CD4-positive, CD25-positive, alpha-beta regulatory T cell (primary cell): ENCODE measurements at regions not wholly inside any gene's neighbourhood (a gene's known extent, or its start where the extent isn't known, plus 50 kb on each side); places are given as distances from the start of the nearest gene placed in this dataset.

Source experiments
- ATAC-seq, 2 donors: fragments of 150-1000 bp; cut with Tn5 transposase; one replicate each; pipeline ENCODE4 v1.10.0; 2021; ENCODE audit warnings: low read depth in 2 of 2, moderate number of reproducible peaks in 2 of 2, moderate library complexity in 1 of 2
- DNase-seq, 3 donors: peaks; one replicate each; pipeline versions ENCODE4 v3.0.0 to v3.0.0-alpha.2; 2012 to 2022; ENCODE audit warnings: mixed read lengths in 1 of 3
- H3K27ac ChIP-seq: one replicate; pipeline ENCODE4 v1.7.0; 2013; ENCODE audit warnings: mild to moderate bottlenecking, low read length; ENCODE audit not compliant: insufficient read depth, poor library complexity, severe bottlenecking
- H3K27me3 ChIP-seq: one replicate; pipeline ENCODE4 v1.7.0; 2013; ENCODE audit warnings: low read length; ENCODE audit not compliant: control insufficient read depth, insufficient read depth
- H3K36me3 ChIP-seq: one replicate; pipeline ENCODE4 v1.7.0; 2013; ENCODE audit warnings: mild to moderate bottlenecking, low read length, moderate library complexity; ENCODE audit not compliant: control insufficient read depth, insufficient read depth
- H3K4me1 ChIP-seq: 2 replicates; pipeline ENCODE4 v1.7.0; 2013; ENCODE audit warnings: mild to moderate bottlenecking, low read length; ENCODE audit not compliant: insufficient read depth, control insufficient read depth, poor library complexity, severe bottlenecking
- H3K4me3 ChIP-seq: one replicate; pipeline ENCODE4 v1.7.0; 2013; ENCODE audit warnings: low read depth, mild to moderate bottlenecking, low read length, moderate library complexity
- H3K9me3 ChIP-seq, 2 experiments: 1 replicate in 1 of 2; 2 replicates in 1 of 2; pipeline ENCODE4 v1.7.0; 2013; ENCODE audit warnings: low read length in 2 of 2, mild to moderate bottlenecking in 1 of 2, moderate library complexity in 1 of 2; ENCODE audit not compliant: control insufficient read depth in 2 of 2
- H3K27ac Mint-ChIP-seq, 3 donors: one replicate each; pipeline ENCODE4 v1.8.0; 2020 to 2022; ENCODE audit warnings: mild to moderate bottlenecking in 3 of 3, mixed read lengths in 3 of 3, moderate library complexity in 2 of 3
- H3K27me3 Mint-ChIP-seq: one replicate; pipeline ENCODE4 v1.8.0; 2022; ENCODE audit warnings: mild to moderate bottlenecking, mixed read lengths
- H3K36me3 Mint-ChIP-seq: one replicate; pipeline ENCODE4 v1.8.0; 2020; ENCODE audit warnings: mixed read lengths
- H3K4me1 Mint-ChIP-seq, 4 donors: one replicate each; pipeline ENCODE4 v1.8.0; 2020 to 2022; ENCODE audit warnings: mixed read lengths in 4 of 4, mild to moderate bottlenecking in 1 of 4
- H3K4me3 Mint-ChIP-seq, 4 donors: one replicate each; pipeline ENCODE4 v1.8.0; 2020 to 2022; ENCODE audit warnings: mild to moderate bottlenecking in 4 of 4, mixed read lengths in 4 of 4, moderate library complexity in 3 of 4
- H3K9me3 Mint-ChIP-seq, 7 donors: one replicate each; pipeline ENCODE4 v1.8.0; 2020 to 2022; ENCODE audit warnings: mixed read lengths in 7 of 7, mild to moderate bottlenecking in 3 of 7, moderate library complexity in 2 of 7

GRCh38 chr9:69971643-69972449 lies 71.8 kb upstream of the MAMDC2 start:
- H3K27me3 ChIP-seq, result no peaks in the 10 kb centered on the region
- H3K9me3 ChIP-seq, result no peaks in the 10 kb centered on the region
- H3K27ac ChIP-seq, result no peak overlapping the region
- Mint-ChIP-seq H3K36me3 (no peaks in the 10 kb centered on the region), H3K4me1 (no peaks in the 10 kb centered on the region), H3K9me3 (peaks cover 0 to 2% (median 0%) of the 10 kb centered on the region in 7 donors), H3K27ac (no peak overlapping the region), H3K27me3 (peaks cover 10% of the 10 kb centered on the region), H3K4me3 (no peak overlapping the region)
- H3K36me3 ChIP-seq, result no peaks in the 10 kb centered on the region
- H3K4me1 ChIP-seq, result no peaks in the 10 kb centered on the region
- peak; percentile 2 to 39 (median 14) for DNase-seq
- peak in 1 of 2 donors; percentile 22 for ATAC-seq
- no peak overlapping the region for H3K4me3 ChIP-seq

- H3K4me3 ChIP-seq, result no peak overlapping the region
- no peaks in the 10 kb centered on the region for H3K36me3 Mint-ChIP-seq
These were observed 68.0 kb upstream of the MAMDC2 start for GRCh38 chr9:69975681-69976080.

GRCh38 chr9:69976152-69976551 lies 67.5 kb upstream of the MAMDC2 start:
- H3K9me3 Mint-ChIP-seq, result peaks cover 0 to 2% (median 0%) of the 10 kb centered on the region in 7 donors
- Histone ChIP-seq H3K27ac (no peak overlapping the region), H3K4me1 (no peaks in the 10 kb centered on the region), H3K9me3 (no peaks in the 10 kb centered on the region), H3K36me3 (no peaks in the 10 kb centered on the region), H3K4me3 (no peak overlapping the region), H3K27me3 (no peaks in the 10 kb centered on the region)
- H3K36me3 Mint-ChIP-seq, result no peaks in the 10 kb centered on the region
- DNase-seq (no peak), ATAC-seq (no peak)
- H3K4me1 Mint-ChIP-seq, result no peaks in the 10 kb centered on the region
- peaks cover 9% of the 10 kb centered on the region for H3K27me3 Mint-ChIP-seq
- H3K27ac Mint-ChIP-seq, result no peak overlapping the region
- no peak overlapping the region for H3K4me3 Mint-ChIP-seq

More at GRCh38 chr9:69975681-69976080, 68.0 kb upstream of the MAMDC2 start:
- H3K36me3 ChIP-seq, result no peaks in the 10 kb centered on the region
- Mint-ChIP-seq H3K4me1 (no peaks in the 10 kb centered on the region), H3K4me3 (no peak overlapping the region), H3K27ac (no peak overlapping the region), H3K27me3 (peaks cover 7% of the 10 kb centered on the region), H3K9me3 (peaks cover 0 to 2% (median 0%) of the 10 kb centered on the region in 7 donors)
- no peak overlapping the region for H3K27ac ChIP-seq
- H3K27me3 ChIP-seq, result no peaks in the 10 kb centered on the region
- no peaks in the 10 kb centered on the region for H3K4me1 ChIP-seq
- no peak for DNase-seq
- ATAC-seq, result no peak
- no peaks in the 10 kb centered on the region for H3K9me3 ChIP-seq

GRCh38 chr9:69980041-69980440 lies 63.6 kb upstream of the MAMDC2 start:
- Histone ChIP-seq H3K4me3 (no peak overlapping the region), H3K4me1 (no peaks in the 10 kb centered on the region), H3K27ac (no peak overlapping the region), H3K9me3 (no peaks in the 10 kb centered on the region), H3K36me3 (no peaks in the 10 kb centered on the region), H3K27me3 (peaks cover 3% of the 10 kb centered on the region)
- Mint-ChIP-seq H3K4me3 (no peak overlapping the region), H3K36me3 (no peaks in the 10 kb centered on the region), H3K27me3 (peaks cover 12% of the 10 kb centered on the region), H3K9me3 (peaks cover 0 to 3% (median 0%) of the 10 kb centered on the region in 7 donors), H3K27ac (no peak overlapping the region), H3K4me1 (no peaks in the 10 kb centered on the region)
- no peak for ATAC-seq
- no peak for DNase-seq

GRCh38 chr9:69980591-69980990 lies 63.1 kb upstream of the MAMDC2 start:
- H3K27me3 Mint-ChIP-seq, result peaks cover 12% of the 10 kb centered on the region
- H3K27ac ChIP-seq, result no peak overlapping the region
- H3K27ac Mint-ChIP-seq, result no peak overlapping the region
- peaks cover 3% of the 10 kb centered on the region for H3K27me3 ChIP-seq
- peaks cover 0 to 3% (median 0%) of the 10 kb centered on the region in 7 donors for H3K9me3 Mint-ChIP-seq
- H3K36me3 Mint-ChIP-seq, result no peaks in the 10 kb centered on the region
- ATAC-seq (no peak), DNase-seq (no peak)
- no peaks in the 10 kb centered on the region for H3K4me1 Mint-ChIP-seq
- H3K9me3 ChIP-seq, result no peaks in the 10 kb centered on the region
- no peak overlapping the region for H3K4me3 Mint-ChIP-seq
- H3K36me3 ChIP-seq, result no peaks in the 10 kb centered on the region
- H3K4me1 ChIP-seq, result no peaks in the 10 kb centered on the region
- H3K4me3 ChIP-seq, result no peak overlapping the region

- ATAC-seq, result no peak
- Mint-ChIP-seq H3K4me3 (no peak overlapping the region), H3K9me3 (peaks cover 0 to 3% (median 0%) of the 10 kb centered on the region in 7 donors), H3K4me1 (no peaks in the 10 kb centered on the region), H3K27ac (no peak overlapping the region), H3K36me3 (no peaks in the 10 kb centered on the region), H3K27me3 (peaks cover 12% of the 10 kb centered on the region)
- Histone ChIP-seq H3K4me1 (no peaks in the 10 kb centered on the region), H3K9me3 (no peaks in the 10 kb centered on the region), H3K4me3 (no peak overlapping the region), H3K36me3 (no peaks in the 10 kb centered on the region), H3K27ac (no peak overlapping the region), H3K27me3 (peaks cover 3% of the 10 kb centered on the region)
- DNase-seq, result no peak
These were observed 61.8 kb upstream of the MAMDC2 start for GRCh38 chr9:69981686-69982445.

GRCh38 chr9:69984831-69985230 lies 58.8 kb upstream of the MAMDC2 start:
- Histone ChIP-seq H3K4me1 (no peaks in the 10 kb centered on the region), H3K27ac (no peak overlapping the region), H3K36me3 (no peaks in the 10 kb centered on the region), H3K4me3 (no peak overlapping the region), H3K9me3 (no peaks in the 10 kb centered on the region), H3K27me3 (peaks cover 3% of the 10 kb centered on the region)
- Mint-ChIP-seq H3K9me3 (peaks cover 0 to 5% (median 0%) of the 10 kb centered on the region in 7 donors), H3K36me3 (no peaks in the 10 kb centered on the region), H3K4me1 (no peaks in the 10 kb centered on the region), H3K4me3 (no peak overlapping the region), H3K27ac (no peak overlapping the region), H3K27me3 (peaks cover 12% of the 10 kb centered on the region)
- no peak for DNase-seq
- no peak for ATAC-seq
